ENCODE measurements at regions not wholly inside any gene's neighbourhood (a gene's known extent, or its start where the extent isn't known, plus 50 kb on each side); places are given as distances from the start of the nearest gene placed in this dataset.
"Not testable (repeated sequence)": the region's sequence is repeated elsewhere in the genome, so short reads cannot be mapped to it uniquely, and the experiment has no call there.

DNA sequence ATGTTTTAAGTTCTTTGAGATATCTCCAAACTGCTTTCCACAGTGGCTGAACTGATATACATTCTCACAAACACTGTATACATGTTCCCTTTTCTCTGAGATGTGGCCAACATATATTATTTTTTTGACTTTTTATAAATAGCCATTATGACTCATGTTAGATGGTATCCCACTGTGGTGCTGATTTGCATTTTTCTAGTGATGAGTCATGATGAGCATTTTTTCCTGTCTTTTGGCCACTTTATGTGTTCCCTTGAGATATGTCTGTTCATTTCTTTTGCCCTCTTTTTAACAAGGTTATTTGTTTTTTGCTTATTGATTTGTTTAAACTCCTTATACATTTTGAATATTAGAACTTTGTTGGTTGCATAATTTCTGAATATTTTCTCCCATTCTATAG is 1055.1 kb downstream of the NXPH1 start:
- peak in 1 of 2 experiments; percentile 4 for DNase-seq
- TF ChIP-seq POLR2A (IDR thresholded peaks at IDR 0.05; ENCODE audit: low read length) (no peak), GATA1 (IDR thresholded peaks at IDR 0.05; ENCODE audit: low read depth, low read length) (no peak)

DNA sequence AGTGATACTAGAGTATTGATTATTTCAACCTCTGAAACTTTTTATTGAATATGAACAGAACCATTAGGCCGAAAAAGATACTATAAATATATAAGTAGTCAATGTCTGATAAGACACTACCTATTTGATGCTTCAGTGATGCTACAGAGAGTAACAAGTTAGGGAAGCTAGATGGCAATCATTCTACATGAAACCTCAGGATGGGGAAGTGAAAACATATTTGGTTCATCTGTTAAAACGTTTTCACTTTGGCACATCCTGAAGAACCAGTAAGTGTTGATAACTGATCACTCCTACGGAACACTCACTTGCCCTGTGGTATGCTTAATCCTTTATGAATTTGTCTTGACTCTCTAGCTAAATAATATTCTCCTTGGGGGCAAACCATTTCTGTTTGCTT is 1064.9 kb downstream of the NXPH1 start:
- no peak for DNase-seq
- TF ChIP-seq POLR2A (IDR thresholded peaks at IDR 0.05; ENCODE audit: low read length): no peak
- TF ChIP-seq GATA1 (IDR thresholded peaks at IDR 0.05; ENCODE audit: low read depth, low read length): no peak

DNA sequence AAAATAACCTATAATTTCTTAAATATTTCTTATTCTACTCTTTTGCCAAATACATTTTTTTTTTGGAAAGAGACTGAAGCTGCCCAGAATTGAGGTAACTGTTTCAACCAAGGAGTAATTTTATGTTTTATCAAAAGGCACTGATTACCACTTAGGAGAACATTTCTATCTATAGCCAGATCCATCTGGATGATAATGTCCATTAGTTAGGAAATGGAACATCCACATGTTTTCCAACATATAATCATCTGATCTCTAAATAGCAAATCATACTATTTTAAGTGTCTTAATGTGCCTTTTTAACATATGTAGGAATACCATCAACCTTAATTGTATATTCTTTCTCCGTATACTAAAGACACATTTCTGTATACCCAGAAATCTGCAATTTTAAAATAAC is 1068.9 kb downstream of the NXPH1 start:
- DNase-seq: no peak
- TF ChIP-seq GATA1 (IDR thresholded peaks at IDR 0.05; ENCODE audit: low read depth, low read length) (no peak), POLR2A (IDR thresholded peaks at IDR 0.05; ENCODE audit: low read length) (no peak)

DNA sequence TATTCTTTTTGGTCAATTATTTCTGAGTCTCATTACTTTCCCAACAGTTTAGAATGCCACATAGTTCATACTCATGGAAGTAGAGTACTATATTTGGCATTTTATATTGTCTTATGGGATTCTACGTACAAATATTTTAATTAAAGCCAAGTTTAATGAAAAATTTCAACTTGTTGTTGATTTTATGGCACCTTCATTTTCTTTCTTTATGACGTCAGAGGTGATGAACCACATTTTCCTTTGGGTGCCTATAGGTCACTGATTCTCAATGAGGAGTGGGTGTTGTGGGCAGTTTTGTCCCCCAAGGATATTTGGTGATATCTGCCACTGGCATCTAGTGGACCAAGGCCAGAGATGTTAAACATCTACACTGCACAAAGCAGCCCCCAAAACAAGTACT is 1071.3 kb downstream of the NXPH1 start:
- no peak for TF ChIP-seq GATA1 (IDR thresholded peaks at IDR 0.05; ENCODE audit: low read depth, low read length)
- no peak for TF ChIP-seq POLR2A (IDR thresholded peaks at IDR 0.05; ENCODE audit: low read length)
- no peak for DNase-seq

DNA sequence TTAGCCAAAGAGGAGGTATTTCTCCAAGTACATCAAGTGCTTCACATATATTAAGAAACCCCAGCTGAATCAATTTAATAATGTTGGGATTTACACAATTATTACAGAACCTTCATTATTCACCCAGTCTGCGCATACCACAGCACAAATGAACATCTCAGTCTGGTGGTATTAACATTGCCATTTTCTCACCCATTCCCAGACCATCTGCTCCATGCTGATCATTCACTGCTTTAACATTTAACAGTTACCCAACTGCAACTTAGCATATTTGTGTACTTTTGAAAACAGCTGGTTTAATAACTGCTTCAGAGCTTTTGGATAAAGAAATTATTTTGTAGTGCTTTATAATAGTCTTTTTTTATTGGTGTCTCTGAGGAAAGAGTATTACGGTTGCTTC is 1072.1 kb downstream of the NXPH1 start:
- no peak for DNase-seq
- TF ChIP-seq POLR2A (IDR thresholded peaks at IDR 0.05; ENCODE audit: low read length) (no peak), GATA1 (IDR thresholded peaks at IDR 0.05; ENCODE audit: low read depth, low read length) (no peak)

DNA sequence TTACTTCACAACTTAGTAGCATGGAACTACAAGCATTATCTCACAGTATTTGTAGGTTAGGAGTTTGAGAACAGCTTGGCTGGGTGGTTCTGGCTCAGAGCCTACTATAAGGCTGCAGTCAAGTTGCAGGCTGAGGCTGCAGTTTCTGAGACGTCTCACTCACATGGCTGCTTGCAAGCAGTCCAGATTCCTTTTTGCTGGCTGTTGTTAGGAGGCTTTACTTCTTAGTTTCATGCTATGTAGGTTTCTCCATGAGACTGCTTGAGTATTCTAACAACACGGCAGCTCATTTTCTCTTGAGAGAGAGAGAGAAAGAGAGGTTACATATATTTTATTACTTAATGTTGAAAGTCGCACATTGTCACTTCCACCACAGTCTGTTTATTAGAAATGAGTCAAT is 1073.9 kb downstream of the NXPH1 start:
- no peak for DNase-seq

DNA sequence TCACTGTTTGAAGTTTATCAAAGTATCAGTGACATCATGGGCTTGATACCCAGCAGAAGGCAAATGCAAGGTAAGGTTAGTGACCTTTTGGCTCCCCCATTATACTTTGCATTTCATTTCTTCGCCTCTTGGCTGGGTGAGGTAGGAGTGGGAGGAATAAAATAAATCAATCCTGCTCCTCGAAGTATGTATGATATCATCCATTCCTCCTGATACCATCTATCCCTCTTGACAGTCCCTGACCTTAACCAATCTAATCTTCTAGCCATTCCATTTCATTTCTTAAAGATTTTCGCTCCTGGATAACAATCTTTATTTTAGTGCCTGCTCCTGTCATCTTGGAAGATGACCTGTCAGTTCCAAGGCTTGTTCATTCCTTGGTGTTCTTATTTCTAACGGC is 1083.3 kb downstream of the NXPH1 start:
- no peak for TF ChIP-seq POLR2A (IDR thresholded peaks at IDR 0.05; ENCODE audit: low read length)
- TF ChIP-seq GATA1 (IDR thresholded peaks at IDR 0.05; ENCODE audit: low read depth, low read length): no peak
- DNase-seq: no peak

More for the DNA sequence above, 1073.9 kb downstream of the NXPH1 start:
- TF ChIP-seq POLR2A (IDR thresholded peaks at IDR 0.05; ENCODE audit: low read length) (no peak), GATA1 (IDR thresholded peaks at IDR 0.05; ENCODE audit: low read depth, low read length) (no peak)

DNA sequence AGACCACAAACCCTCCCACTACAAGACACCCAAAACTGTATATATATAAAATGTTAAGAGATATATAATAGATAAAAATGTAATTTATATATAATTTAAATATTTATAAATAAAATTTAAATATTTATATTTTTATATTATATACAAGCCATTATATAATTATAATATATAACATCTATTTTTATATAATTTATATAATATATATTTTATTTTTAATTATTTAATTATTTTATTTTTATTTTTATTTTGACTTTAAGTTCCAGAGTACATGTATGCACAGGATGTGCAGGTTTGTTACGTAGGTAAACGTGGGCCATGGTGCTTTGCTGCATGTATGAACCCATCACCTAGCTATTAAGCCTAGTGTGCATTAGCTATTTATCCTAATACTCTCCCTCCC is 1090.2 kb downstream of the NXPH1 start:
- no peak for TF ChIP-seq POLR2A (IDR thresholded peaks at IDR 0.05; ENCODE audit: low read length)
- TF ChIP-seq GATA1 (IDR thresholded peaks at IDR 0.05; ENCODE audit: low read depth, low read length): no peak
- DNase-seq: no peak

DNA sequence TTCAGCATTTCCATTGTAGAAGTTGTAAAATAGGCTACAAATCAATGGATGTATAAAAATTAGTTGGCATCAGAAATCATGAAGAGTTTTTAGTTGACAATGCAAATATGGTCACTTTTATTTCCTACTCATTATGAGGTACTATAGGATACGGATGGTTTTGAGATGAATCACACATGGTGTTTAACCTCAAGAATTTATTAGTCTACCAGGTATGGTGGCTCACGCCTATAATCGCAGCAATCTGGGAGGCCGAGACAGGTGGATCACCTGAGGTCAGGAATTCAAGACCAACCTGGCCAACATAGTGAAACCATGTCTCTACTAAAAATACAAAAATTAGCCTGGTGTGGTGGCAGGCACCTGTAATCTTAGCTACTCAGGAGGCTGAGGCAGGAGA is 1119.0 kb downstream of the NXPH1 start:
- not testable (repeated sequence) for DNase-seq

DNA sequence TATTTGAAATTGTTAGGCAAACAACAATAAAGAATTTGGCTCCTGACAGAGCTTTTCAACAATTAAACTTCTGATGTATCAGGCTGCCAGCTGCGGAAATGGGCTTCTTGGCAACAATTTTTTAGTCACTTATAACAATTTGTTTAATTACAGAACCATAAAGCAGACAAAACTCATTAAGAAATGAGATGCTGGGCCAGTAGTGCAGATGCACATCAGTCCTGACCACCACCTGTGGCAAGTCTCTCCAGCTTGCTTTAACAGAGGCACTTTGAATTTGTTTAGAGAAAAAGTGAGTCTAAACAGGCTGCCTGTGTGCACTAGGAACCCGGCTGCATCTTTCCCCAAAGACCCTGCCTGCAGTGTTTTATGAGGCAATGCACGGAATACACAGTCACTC is 1124.4 kb downstream of the NXPH1 start:
- TF ChIP-seq GATA1 (IDR thresholded peaks at IDR 0.05; ENCODE audit: low read depth, low read length) (no peak), POLR2A (IDR thresholded peaks at IDR 0.05; ENCODE audit: low read length) (no peak)
- DNase-seq: no peak

DNA sequence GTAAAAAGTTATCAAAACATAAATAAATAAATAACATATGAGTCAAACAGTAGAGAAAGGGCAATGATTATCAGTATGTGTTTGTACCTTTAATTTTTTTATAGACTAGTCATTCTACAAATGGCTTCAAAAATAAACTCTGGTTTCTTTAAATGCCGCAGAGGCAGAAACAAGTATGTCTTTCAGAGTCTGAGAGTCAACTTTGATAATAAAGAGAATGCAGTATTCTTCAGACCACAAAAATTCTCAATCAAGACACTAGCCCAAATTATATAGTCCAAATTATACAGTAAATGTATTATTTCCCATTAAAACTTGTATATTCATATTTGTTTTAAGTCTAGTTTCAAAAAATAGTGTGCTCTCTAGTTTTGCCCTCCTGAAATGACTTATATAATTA is 1142.3 kb downstream of the NXPH1 start:
- no peak for DNase-seq
- TF ChIP-seq GATA1 (IDR thresholded peaks at IDR 0.05; ENCODE audit: low read depth, low read length) (no peak), POLR2A (IDR thresholded peaks at IDR 0.05; ENCODE audit: low read length) (no peak)

DNA sequence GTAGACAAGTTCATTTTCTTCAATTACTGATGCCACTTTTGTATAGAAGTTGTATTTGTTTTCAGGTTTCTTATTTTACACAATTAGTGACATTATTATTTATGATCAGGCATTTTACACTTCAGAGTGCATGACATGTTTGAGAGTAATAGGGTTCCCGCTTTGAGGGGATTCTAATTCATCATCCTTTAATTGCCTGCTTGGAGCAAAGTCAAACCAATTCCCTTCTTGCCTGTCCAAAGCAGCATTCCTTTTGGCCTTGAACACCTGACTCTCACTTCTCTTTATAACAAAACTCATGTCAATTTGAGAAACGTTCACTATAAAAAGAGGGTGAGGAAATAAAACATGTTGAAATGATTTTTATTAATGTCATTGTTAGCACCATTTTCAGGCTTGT is 1149.4 kb downstream of the NXPH1 start:
- DNase-seq: no peak
- TF ChIP-seq GATA1 (IDR thresholded peaks at IDR 0.05; ENCODE audit: low read depth, low read length) (no peak), POLR2A (IDR thresholded peaks at IDR 0.05; ENCODE audit: low read length) (no peak)

DNA sequence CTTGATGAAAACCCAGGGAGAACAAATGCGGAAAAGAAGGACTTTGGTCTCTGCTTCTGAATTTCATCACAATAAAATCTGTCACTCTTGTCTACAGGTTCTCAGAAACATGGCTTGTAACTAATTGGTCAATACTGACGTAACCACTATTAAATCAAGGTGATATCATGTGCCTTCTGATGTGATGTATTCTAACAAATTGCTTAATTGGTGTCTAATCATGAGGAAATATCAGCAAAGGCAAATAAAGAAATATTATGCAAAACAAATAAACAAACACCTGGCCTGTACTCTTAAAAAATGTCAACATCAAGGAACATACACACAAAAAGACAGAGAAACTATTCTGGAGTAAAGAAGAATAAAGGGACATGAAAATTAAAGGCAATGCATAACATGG is 1165.0 kb downstream of the NXPH1 start:
- TF ChIP-seq POLR2A (IDR thresholded peaks at IDR 0.05; ENCODE audit: low read length): no peak
- no peak for TF ChIP-seq GATA1 (IDR thresholded peaks at IDR 0.05; ENCODE audit: low read depth, low read length)
- DNase-seq: no peak

DNA sequence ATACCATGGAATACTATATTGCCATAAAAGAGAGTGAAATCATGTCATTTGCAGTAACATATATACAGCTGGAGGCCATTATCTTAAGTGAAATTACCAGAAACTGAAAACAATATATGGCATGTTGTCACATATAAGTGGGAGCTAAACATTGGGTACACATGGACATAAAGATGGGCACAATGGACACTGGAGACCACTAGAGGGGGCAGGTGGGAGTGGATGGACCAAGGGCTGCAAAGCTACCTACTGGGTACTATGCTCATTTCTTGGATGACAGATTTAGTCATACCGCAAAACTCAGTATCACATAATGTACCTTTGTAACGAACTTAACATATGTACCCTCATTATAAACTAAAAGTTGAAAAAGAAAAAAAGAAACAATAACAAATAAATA is 1167.6 kb downstream of the NXPH1 start:
- peak; percentile 0 to 7 for DNase-seq
- no peak for TF ChIP-seq GATA1 (IDR thresholded peaks at IDR 0.05; ENCODE audit: low read depth, low read length)
- no peak for TF ChIP-seq POLR2A (IDR thresholded peaks at IDR 0.05; ENCODE audit: low read length)

DNA sequence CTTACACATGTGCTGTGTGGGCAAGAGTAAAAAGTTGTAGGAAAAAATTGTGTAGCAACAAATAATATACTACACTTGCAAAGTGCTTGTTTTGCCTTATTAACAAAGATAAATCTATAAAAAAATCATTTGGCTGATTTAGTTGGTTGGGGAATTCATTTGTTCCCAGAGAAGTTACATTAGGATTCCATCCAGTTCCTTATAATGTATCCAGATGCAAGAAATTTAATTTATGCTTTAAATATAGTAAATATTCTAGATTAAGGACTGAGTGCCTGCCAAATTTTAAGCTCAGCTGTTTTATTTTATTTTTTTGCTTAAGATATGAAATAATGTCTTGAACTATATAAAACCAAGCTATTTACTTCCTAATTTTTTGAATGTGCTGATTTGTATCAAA is 1169.9 kb downstream of the NXPH1 start:
- DNase-seq: no peak
- TF ChIP-seq GATA1 (IDR thresholded peaks at IDR 0.05; ENCODE audit: low read depth, low read length) (no peak), POLR2A (IDR thresholded peaks at IDR 0.05; ENCODE audit: low read length) (no peak)

DNA sequence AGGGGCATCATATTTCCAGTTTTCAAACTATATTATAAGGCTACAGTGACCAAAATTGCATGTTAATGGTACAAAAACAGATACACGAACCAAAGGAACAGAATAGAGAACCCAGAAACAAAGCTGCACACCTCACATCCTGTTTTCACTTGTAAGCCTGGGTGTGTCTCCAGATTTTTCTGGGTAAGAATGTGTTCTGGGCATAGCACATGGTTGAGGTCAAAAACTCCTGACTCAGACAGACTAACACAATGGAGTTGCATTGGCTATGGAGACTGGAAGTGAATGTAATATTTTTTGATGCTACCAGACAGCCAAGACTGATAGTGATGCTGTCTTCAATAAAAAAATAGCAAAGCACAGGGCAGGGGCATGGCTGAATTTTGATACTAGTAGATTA is 1175.2 kb downstream of the NXPH1 start:
- TF ChIP-seq GATA1 (IDR thresholded peaks at IDR 0.05; ENCODE audit: low read depth, low read length): no peak
- no peak for TF ChIP-seq POLR2A (IDR thresholded peaks at IDR 0.05; ENCODE audit: low read length)
- no peak for DNase-seq

DNA sequence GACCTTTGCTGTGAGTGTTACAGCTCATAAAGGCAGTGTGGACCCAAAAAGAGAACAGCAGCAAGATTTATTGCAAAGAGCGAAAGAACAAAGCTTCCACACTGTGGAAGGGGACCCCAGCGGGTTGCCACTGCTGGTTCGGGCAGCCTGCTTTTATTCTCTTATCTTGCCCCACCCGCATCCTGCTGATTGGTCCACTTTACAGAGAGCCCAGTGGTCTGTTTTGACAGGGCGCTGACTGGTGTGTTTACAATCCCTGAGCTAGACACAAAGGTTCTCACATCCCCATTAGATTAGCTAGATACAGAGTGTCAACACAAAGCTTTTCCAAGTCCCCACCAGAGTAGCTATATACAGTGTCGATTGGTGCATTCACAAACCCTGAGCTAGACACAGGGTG is 1187.5 kb downstream of the NXPH1 start:
- DNase-seq: not testable (repeated sequence)

DNA sequence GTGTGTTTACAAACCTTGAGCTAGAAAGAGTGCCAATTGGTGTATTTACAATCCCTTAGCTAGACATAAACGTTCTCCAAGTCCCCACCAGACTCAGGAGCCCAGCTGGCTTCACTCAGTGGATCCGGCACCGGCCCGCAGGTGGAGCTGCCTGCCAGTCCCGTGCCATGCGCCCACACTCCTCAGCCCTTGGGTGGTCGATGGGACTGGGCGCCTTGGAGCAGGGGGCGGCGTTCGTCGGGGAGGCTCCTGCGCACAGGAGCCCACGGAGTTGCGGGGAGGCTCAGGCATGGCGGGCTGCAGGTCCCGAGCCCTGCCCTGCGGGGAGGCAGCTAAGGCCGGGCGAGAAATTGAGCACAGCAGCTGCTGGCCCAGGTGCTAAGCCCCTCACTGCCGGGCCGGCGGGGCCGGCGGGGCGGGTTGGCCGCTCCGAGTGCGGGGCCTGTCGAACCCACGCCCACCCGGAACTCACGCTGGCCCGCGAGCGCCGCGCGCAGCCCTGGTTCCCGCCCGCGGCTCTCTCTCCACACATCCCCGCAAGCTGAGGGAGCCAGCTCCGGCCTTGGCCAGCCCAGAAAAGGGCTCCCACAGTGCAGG is 1188.0 kb downstream of the NXPH1 start:
- not testable (repeated sequence) for DNase-seq

Measured in erythroblast (primary cell).